NOMO-1 (cell line): ENCODE measurements at regions not wholly inside any gene's neighbourhood (a gene's known extent, or its start where the extent isn't known, plus 50 kb on each side); places are given as distances from the start of the nearest gene placed in this dataset.

Source experiments
- DNase-seq, 2 experiments: peaks; one replicate each; lab custom pipeline; 2025; ENCODE audit not compliant: unreplicated experiment in 2 of 2; lab: John Stamatoyannopoulos, UW

DNA sequence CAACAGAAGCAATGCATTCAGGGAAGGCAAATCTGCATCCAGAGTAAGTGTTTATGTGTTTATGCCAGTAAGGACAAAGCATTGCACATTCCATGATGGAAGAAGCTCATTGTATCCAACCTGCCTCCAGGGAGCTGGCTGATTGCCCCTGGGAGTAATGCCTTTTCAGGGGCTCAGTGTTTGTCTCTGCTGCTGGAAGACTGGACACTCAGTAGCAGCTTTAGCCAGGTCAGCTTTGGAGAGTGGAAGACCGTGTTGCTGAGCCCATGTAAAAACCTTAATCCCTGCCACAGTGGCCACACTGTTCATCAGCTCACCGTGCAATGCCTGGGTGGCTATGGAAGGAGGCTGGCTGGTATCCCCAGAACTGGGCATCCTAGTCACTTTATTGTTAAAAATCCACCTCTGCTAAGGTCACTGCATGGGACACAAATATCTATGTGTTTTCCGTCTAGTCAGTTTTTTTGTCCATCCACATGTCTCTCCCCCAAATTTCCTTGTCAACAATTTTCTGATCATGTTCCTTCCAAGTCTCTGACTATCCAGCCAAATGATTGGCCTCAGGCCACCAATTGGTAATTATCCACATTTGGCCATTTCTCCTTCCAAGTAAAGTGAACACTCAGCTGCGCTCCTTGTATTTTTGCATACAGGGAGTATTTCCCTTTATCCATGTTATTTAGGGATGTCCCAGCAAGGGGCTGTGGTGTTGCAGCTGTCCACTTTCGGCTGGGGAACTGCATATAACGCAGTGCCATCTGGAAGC lies 2044.5 kb upstream of the AGA start:
- DNase-seq = no peak

DNA sequence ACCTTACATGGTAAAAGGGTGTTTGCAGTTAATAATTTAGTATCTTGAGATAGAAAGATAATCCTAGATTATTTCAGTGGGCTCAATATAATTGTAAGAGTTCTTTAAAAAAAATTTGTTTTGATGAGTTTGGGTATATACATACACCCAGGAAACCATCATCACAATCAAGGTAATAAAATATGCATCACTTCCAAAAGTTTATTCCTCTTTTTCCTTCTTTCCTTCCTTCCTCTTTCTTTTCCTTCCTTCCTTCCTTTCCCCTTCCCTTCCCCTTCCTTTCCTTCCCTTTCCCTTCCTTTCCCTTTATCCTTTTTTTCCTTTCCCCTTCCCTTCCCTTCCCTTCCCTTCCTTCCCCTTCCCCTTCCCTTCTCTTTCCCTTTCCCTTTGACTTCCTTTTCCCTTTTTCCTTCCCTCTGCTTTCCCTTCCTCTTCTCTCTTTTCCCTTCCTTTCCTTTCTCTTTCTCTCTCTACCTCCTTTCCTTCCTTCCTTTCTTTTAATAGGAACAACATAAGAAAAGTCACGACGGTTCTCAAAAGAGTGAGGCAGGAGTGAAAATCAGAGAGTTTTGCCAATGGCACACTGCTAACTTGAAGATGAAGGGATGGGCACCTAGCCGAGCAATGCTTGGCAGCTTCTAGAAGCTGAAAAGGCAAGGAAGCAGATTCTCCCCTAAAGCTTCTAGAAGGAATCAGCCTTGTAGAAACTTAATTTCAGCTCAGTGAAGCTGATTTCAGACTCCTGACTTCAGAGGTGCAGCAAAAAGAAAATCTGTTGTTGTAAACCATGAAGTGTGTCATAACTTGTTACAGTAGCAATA lies 2050.2 kb upstream of the AGA start:
- no peak for DNase-seq

DNA sequence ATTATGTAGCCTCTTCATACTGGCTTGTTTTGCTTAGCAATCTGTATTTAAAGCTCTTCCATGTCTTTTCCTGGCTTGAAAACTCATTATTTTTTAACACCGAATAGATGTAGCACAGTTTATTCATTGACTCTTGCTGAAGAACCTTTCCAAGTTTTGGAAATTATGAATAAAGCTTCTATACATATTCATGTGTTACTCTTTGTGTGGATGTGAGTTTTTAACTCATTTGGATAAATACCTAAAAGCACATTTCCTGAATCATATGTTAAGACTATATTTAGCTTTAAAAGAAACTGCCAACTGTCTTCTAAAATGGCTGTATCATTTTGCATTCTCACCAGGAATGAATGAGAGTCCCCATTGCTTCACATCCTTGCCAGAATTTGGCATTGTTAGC lies 2061.7 kb upstream of the AGA start:
- no peak for DNase-seq

DNA sequence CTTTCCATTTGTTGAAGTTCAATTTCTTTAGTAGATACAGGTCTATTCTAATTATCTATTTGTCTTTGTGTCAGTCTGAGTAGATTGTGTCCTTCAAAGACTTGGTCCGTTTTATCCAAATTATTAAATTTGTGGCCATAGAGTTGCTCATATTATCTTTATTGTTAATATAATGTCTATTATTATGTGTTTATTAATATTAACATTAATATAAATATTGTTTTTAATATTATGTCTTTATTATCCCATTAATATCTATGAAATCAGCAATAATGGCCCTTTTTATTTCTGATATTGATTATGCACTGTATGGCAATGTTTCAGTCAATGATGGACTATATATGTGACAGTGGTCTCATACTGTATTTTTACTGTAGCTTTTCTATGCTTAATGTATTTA lies 2067.3 kb upstream of the AGA start:
- no peak for DNase-seq

DNA sequence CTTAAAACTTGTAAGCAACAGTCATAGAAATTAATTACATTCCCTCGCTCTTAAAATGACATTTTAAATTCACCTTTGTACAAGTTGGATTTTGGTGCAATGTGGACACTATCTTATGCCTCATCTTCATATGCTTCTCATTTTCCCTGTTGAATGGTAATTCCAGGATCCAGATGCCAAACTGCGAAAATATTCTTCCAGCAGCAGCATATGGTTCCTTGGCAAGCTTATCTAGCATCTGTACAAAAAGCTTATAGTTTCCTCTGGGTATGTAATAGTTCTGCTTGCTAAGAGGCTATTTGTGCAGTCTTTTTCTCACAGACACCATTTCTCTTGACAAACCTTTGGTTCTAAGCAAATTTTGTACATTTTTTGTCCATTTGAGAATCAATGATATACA lies 2079.7 kb upstream of the AGA start:
- DNase-seq = no peak

DNA sequence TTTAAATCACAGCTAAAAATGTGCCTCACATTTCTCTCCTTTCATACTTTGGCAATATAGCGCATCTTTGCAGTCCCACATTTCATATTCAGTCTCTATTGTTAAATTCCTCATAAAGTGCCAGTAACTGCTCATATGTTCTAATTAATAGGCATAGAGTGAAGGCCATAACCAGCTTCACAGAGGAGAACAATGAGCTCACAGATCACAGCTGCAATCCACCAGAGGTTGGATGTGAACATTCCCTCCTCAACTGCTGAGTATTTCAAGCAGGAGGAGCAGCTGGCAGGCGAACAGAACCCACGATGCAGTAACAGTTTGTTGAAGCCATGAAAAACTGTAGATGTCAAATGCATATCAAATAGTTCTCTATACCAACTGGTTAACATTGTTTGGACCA lies 2088.7 kb upstream of the AGA start:
- no peak for DNase-seq

DNA sequence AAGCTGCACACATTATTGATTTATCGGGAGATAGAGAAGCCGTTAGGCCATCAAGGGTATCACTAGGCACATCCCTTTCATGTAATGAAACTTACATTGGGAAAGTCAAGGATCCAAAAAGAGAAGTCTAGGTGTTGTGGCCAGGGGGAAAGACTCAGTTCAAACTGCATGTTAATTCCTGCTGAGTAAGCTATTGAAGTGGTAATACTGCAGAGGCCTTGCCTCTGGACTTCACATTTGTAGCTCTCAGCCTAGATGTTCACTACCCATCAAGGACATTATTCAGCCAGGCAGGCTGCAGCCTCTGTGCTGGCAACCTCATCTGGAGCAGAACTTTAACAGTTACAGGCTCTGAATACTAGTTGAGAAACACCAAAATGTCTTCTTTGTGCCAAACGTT lies 2094.5 kb upstream of the AGA start:
- DNase-seq = no peak

DNA sequence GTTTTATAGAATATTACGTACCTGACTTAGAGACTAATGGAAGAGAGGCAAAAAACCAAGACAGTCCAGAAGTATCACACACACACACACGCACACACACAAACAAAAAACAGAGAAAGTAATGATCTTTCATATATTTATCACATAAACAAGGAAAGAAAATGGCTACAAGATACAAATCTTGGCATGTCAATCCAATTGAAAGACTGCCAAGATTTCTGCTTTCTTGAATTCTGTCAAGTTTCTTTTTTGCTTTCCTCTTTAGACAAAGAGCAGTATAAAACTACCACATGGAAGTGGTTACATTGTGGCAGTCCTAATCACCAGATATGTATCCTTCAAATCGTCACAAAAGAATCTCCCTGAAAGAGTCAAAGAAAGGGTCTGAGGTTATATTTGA lies 2097.4 kb upstream of the AGA start:
- DNase-seq = no peak

DNA sequence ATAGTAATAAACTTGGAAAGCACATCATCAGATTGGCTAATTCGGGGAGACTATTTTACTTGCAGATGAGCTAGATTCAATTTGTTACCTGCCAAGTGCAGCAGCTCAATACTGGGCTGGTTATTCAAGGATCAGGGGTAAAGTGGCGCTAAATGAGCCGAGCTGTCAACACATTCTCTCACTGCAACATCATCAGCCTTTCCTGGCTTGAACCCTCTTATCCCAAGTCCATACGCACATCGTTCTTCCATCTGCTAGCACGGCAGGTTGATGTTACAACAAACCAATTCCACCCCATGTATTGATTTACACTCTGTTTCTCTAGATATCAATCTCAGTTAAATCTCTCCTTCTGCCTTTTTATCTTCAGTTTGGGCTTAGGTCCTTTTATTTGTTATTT lies 2101.5 kb upstream of the AGA start:
- no peak for DNase-seq

DNA sequence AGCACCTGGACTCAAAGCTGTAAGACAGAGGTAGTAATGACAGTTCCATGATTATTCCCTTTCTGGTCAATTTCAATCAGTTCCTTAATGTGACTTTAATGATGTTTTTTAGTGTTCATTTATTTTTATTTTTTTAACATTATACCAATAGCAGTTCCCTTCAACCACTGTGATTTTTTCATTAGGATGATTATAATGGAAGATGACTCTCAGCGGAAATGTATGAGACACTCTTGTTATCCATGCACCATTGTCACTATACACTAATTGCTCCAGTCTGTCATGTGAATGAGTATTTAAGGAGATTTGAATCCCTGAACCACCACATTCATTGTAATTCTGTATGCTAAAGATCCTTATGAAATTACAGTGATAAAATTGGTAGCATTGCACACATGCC lies 2102.3 kb upstream of the AGA start:
- DNase-seq = no peak

DNA sequence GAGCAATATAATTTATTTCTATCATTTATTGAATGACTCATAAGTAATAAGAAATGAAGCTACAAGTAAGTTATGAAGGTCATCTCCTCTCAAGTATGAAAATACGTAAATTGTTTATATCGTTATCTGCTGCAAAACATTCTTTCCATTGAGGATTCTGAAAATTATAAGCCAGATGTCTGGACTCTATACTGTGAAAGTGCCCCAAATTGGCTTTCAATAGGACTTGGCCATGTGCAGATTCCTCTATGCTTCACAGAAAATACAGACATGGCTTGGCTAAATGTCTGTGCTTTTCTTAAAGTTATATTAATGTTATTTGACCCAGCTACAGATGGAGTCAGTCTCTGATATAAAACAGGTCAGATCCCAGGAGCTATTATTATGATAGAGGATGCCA lies 2109.9 kb upstream of the AGA start:
- no peak for DNase-seq

DNA sequence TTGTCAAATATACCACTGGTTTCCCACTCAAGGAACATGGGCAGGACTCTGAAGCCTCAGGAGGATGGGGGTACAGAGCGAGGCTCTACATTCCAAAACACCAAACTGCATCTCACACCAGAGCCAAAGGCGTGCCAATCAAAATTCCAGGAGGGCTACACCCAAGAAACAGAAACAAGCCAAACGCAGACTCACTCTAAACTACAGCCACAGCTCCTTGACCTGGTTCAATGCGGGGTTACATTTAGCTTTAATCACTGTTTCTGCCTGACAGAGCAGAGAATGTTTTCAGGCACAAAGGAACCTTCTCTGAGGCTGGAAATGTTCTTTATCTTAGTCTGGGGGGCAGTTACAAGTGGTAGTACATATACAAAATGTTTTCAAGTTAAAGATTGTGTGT lies 2121.5 kb upstream of the AGA start:
- DNase-seq = no peak

DNA sequence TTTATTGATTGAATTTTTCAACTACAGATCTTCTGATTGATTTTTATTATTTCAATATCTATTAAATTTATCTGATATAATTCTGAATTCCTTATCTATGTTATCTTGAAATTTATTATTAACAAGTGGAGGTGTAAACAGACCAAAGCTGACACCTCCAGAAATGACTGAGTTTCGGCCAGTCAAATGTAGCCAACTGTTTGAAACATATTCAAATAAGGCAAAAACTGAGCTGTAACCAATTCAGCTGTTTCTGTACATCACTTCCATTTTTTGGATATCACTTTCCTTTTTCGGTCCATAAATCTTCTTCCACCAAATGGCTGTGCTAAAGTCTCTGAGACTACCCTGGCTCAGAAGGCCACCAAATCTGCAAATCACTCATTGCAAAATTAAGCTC lies 2127.3 kb upstream of the AGA start:
- no peak for DNase-seq

DNA sequence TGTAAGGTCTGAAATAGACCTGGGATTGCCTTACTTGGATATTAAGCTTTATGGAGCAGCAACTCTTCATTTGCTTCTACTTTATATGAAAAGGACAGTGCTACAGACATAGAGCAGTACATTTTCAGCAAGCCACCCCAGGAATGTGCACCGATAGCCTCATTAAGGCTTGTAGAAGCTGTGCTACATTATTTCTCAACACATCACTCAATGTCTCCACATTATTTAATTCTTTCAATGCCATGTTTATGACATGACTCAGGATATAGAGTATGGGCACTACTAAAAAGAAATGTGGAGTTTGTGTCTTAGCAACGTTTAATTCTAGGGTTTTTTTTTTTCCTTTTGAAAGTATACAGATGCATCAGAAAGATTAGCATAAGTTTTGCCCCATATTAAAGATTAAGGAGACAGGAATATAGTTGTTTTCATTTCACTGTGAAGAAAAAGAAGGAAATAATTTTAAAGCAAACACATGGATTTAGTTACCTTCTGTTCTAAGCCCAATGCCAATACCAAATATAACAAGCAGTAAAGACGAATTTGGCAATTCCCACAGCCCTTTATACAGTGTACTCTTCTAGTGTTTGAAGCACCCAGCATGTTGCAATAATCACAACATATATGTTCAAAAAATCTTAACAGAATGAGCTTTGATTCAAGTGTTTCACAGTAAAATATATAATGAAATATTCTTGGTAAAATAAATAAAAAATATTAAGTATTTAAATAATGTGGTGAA lies 2140.1 kb upstream of the AGA start:
- DNase-seq = no peak

DNA sequence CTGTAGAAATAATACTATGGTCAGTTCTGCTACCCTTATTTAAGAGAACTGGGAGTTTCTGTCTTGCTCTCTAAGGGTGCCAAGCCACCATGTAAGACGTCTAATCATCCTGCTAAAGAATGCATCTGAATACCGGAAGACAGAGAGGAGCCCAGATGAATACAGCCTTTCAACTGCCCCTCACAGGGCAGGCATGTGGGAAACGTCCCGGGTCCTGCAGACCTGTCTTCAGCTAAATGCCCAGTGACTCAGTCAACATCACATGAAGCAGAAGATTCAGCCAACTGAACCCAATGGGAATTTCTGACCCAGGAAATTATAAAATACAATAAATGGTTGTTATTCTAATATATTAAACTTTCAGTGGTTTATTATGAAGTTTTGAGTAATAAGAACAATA lies 2141.0 kb upstream of the AGA start:
- no peak for DNase-seq

DNA sequence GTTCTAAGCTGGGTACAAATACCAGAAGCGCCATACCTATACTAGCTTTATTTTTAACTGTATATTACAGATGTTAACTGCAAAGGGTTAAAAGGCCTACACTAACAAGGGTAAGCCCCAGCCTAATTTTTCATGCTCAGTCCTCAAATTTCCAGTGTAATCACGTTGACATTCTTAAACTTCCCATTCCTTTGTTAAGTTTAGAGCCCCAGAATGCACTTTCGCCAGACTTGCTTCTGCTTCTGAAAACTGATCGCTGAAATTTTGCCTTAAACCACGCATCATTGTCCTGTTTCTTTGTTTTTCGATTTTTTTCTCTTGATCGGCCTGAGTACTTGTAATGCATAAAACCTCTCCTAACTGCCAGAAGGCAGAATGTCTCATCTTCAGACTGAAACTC lies 2141.9 kb upstream of the AGA start:
- no peak for DNase-seq

DNA sequence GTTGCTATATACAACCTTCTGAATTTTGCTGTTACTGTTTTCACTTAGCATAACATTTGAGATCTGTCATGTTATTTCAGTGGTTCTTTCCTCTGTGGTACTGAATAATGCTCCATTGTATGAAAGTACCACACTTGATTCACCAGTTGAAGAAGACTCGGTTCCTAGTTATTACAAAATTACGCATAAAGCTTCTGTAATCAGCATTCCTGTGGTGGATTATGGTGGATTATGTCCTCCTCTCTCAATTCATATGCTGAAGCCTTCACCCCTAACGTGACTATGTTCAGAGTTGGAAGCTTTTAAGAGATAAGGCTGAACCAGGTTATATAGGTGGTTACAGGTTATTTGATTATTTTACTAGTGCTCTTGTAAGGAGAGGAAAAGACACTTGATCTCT lies 2143.5 kb upstream of the AGA start:
- no peak for DNase-seq

DNA sequence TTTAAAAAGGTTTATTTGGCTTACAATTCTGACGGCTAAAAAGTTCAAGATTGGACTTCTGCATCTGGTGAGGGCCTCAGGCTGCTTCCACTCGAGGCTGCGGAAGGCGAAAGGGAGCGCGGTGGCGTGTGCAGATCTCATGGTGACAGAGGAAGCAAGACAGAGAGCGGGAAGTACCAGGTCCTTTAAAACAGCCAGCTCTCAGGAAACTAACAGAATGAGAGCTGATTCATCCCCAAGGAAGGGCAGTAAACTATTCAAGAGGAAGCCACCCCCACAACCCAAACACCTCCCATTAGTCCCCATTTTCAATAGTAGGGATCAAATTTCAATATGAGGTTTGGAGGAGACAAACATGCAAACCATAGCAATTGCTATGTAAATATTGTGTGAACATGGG lies 2144.2 kb upstream of the AGA start:
- DNase-seq = no peak

DNA sequence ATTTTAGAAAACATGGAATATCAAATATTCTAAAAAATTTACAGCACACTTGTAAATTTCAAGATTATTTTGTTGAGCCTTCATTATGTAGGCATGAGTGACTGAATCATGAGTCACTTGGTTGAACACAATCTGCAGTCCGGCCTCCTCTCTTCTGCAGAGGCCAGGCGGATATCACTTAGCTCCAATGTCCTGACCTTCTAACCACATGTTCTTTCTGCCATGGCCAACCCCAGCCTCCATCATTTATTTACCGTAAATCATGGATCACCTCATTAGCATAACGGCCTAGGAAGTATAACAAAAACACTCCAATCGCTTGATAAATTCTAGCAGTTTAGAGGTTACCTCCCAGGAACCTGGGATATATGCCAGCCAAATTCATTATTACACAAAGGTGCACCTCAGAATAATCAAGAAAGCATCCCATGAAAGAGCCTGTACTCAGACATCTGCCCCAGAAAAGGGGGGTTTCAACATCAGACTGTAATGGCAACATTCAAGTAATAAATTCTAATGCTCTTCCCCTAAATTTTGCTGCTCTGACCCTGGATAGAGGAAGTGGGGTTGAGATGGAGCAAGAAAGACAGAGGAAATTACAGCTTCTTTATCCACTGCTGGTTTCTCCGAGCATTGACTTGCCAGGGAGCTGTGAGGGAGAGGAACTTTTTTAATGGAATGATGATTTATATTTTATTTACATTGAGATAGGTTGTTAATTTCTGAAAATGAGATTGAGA lies 2153.6 kb upstream of the AGA start:
- peak; percentile 88 to 89 for DNase-seq

DNA sequence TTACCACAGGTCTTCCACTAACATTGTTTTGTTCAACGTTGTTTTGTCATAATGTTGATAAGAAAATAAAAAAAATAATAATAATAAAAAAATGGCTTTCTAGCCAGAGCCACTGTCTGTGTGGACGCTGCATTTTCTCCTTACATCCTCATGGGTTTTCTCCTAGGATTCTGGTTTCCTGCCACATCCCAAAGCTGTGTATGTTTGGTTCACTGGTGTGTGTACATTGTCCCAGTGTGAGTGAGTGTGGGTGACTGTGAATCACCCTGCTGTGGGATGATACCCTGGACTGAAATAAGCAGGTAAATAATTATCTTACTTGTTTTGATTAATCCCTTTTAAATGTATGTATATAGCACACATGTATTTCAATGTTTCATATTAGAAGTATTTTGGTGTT lies 2154.4 kb upstream of the AGA start:
- DNase-seq = no peak

DNA sequence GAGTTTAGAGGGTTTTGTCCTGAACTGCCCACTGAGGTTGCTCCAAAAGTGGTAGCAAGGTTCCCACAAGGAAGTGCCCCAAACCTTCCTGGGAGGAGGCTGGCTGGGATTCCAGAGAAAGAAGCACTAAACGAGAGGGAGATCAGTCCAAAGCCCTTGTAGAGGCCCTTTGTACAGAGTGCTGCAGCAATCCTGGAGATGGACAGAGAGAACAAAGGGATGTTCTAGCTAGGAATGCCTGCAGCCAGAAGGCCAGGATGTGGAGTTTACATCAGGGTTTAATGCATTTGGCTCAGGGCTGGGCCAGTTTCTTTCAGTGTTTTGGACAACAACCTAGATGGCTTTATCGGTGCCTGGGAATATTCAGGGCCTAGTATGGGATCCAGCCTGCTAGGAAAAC lies 2155.1 kb upstream of the AGA start:
- no peak for DNase-seq
